Uterus (tissue), 1 donor: ENCODE measurements at regions not wholly inside any gene's neighbourhood (a gene's known extent, or its start where the extent isn't known, plus 50 kb on each side); places are given as distances from the start of the nearest gene placed in this dataset. TPM values are rescaled to one million over a fixed set of nuclear protein-coding genes. Genes with fewer than 3 reads are reported as not detected.

Experiments
- small RNA-seq: library from RNA; depleted of rRNA; stranded (forward); fragments of <200 nt; gene quantifications from one replicate; pipeline ENCODE3, GENCODE V24; 2016

Small RNA genes in the stretch of these regions (small RNA-seq; reads per million reads assigned to genes)
- gene AC084759.1, result not detected
